Tibial nerve (tissue), 4 donors: ENCODE measurements at regions not wholly inside any gene's neighbourhood (a gene's known extent, or its start where the extent isn't known, plus 50 kb on each side); places are given as distances from the start of the nearest gene placed in this dataset.

Source experiments
- EP300 ChIP-seq, 2 donors: sonication (generic); formaldehyde crosslinking; IDR thresholded peaks; one replicate each; pipeline ENCODE4 v1.6.1; 2017; ENCODE audit warnings: antibody characterized with exemption in 2 of 2, mild to moderate bottlenecking in 1 of 2
- TF ChIP-seq, protein P1 (sequence below), 5 experiments: fragments of 200-600 bp in 3 of 5; fragments of 450-650 bp in 2 of 5; sonication (generic) in 3 of 5; IDR thresholded peaks; one replicate each; pipeline ENCODE4 v1.5.1; 2016 to 2019; ENCODE audit warnings: antibody characterized with exemption in 5 of 5, mild to moderate bottlenecking in 3 of 5, moderate library complexity in 2 of 5

DNA sequence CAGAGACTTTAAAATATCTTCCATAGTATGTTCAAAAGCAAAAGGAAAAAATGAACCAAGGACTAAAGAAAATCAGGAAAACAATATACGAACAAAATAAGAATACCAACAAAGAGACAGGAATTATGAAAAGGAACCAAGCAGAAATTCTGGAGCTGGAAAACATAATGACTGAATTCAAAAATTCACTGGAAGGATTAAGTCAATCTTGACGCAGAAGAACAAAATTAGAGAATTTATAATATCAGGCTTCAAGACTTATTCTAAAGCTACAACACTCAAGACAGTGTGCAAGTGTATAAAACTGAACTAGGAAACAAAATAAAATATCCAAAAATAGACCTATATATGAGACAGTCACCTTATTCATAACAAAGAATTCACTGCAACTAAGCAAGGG is 56.9 kb upstream of the GYPC start:
- TF ChIP-seq, protein P1, sequence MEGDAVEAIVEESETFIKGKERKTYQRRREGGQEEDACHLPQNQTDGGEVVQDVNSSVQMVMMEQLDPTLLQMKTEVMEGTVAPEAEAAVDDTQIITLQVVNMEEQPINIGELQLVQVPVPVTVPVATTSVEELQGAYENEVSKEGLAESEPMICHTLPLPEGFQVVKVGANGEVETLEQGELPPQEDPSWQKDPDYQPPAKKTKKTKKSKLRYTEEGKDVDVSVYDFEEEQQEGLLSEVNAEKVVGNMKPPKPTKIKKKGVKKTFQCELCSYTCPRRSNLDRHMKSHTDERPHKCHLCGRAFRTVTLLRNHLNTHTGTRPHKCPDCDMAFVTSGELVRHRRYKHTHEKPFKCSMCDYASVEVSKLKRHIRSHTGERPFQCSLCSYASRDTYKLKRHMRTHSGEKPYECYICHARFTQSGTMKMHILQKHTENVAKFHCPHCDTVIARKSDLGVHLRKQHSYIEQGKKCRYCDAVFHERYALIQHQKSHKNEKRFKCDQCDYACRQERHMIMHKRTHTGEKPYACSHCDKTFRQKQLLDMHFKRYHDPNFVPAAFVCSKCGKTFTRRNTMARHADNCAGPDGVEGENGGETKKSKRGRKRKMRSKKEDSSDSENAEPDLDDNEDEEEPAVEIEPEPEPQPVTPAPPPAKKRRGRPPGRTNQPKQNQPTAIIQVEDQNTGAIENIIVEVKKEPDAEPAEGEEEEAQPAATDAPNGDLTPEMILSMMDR (IDR thresholded peaks at IDR 0.05), result no peak
- TF ChIP-seq EP300 (IDR thresholded peaks at IDR 0.05), result no peak
